ENCODE measurements at regions not wholly inside any gene's neighbourhood (a gene's known extent, or its start where the extent isn't known, plus 50 kb on each side); places are given as distances from the start of the nearest gene placed in this dataset.

- no peak for ATAC-seq (ENCODE audit: poor library complexity)
- Histone ChIP-seq H3K27me3 (ENCODE audit: control insufficient read depth in 1 of 2, insufficient read depth in 2 of 2, low read length in 2 of 2) (no peaks in the 10 kb centered on the region), H3K9me3 (ENCODE audit: control insufficient read depth in 1 of 2, insufficient read depth in 1 of 2, low read length in 2 of 2) (peaks cover 0 to 11% of the 10 kb centered on the region in 2 experiments), H3K27ac (ENCODE audit: low read depth in 1 of 2, low read length in 2 of 2) (no peak overlapping the region), H3K4me1 (ENCODE audit: insufficient read depth, low read length) (no peaks in the 10 kb centered on the region), H3K36me3 (ENCODE audit: insufficient read depth, low read length) (no peaks in the 10 kb centered on the region), H3K4me3 (ENCODE audit: low read length) (no peak overlapping the region)
- POLR2A ChIA-PET, result no interaction called here
- Mint-ChIP-seq H3K27ac (no peak overlapping the region), H3K36me3 (ENCODE audit: low read depth) (no peaks in the 10 kb centered on the region), H3K4me1 (ENCODE audit: low read depth) (no peaks in the 10 kb centered on the region), H3K4me3 (no peak overlapping the region), H3K27me3 (no peaks in the 10 kb centered on the region), H3K9me3 (peaks cover 11% of the 10 kb centered on the region)
- intact Hi-C loops (cut with DNase I, micrococcal nuclease), result no loop called here
- no peak for DNase-seq
- CTCF ChIA-PET, result no interaction called here
- no peak for TF ChIP-seq CTCF (IDR thresholded peaks at IDR 0.05)
Measured at GRCh38 chr9:12961276-12961809, 186.5 kb downstream of the LURAP1L start.

GRCh38 chr9:12963537-12963936 lies 188.7 kb downstream of the LURAP1L start:
- intact Hi-C loops (cut with DNase I, micrococcal nuclease), result no loop called here
- no peaks in the 10 kb centered on the region for H3K36me3 Mint-ChIP-seq (ENCODE audit: low read depth)

GRCh38 chr9:12964271-12964670 lies 189.5 kb downstream of the LURAP1L start:
- POLR2A ChIA-PET, result no interaction called here
- Mint-ChIP-seq H3K36me3 (ENCODE audit: low read depth) (no peaks in the 10 kb centered on the region), H3K27ac (no peak overlapping the region), H3K27me3 (no peaks in the 10 kb centered on the region), H3K4me3 (no peak overlapping the region), H3K4me1 (ENCODE audit: low read depth) (no peaks in the 10 kb centered on the region), H3K9me3 (peaks cover 6% of the 10 kb centered on the region)
- no peak for TF ChIP-seq CTCF (IDR thresholded peaks at IDR 0.05)
- H3K4me3 ChIP-seq (ENCODE audit: low read length), result no peak overlapping the region
- intact Hi-C loops (cut with DNase I, micrococcal nuclease), result no loop called here
- peaks cover 3% of the 10 kb centered on the region in 2 experiments for H3K9me3 ChIP-seq (ENCODE audit: control insufficient read depth in 1 of 2, insufficient read depth in 1 of 2, low read length in 2 of 2)
- DNase-seq (no peak), ATAC-seq (ENCODE audit: poor library complexity) (no peak)
- CTCF ChIA-PET, result no interaction called here
- H3K4me1 ChIP-seq (ENCODE audit: insufficient read depth, low read length), result no peaks in the 10 kb centered on the region
- H3K36me3 ChIP-seq (ENCODE audit: insufficient read depth, low read length), result no peaks in the 10 kb centered on the region
- no peaks in the 10 kb centered on the region for H3K27me3 ChIP-seq (ENCODE audit: control insufficient read depth in 1 of 2, insufficient read depth in 2 of 2, low read length in 2 of 2)
- H3K27ac ChIP-seq (ENCODE audit: low read depth in 1 of 2, low read length in 2 of 2), result no peak overlapping the region

More at GRCh38 chr9:12963537-12963936, 188.7 kb downstream of the LURAP1L start:
- Histone ChIP-seq H3K27ac (ENCODE audit: low read depth in 1 of 2, low read length in 2 of 2) (no peak overlapping the region), H3K9me3 (ENCODE audit: control insufficient read depth in 1 of 2, insufficient read depth in 1 of 2, low read length in 2 of 2) (peaks cover 3 to 9% of the 10 kb centered on the region in 2 experiments), H3K27me3 (ENCODE audit: control insufficient read depth in 1 of 2, insufficient read depth in 2 of 2, low read length in 2 of 2) (no peaks in the 10 kb centered on the region), H3K4me1 (ENCODE audit: insufficient read depth, low read length) (no peaks in the 10 kb centered on the region), H3K4me3 (ENCODE audit: low read length) (no peak overlapping the region), H3K36me3 (ENCODE audit: insufficient read depth, low read length) (no peaks in the 10 kb centered on the region)
- ChIA-PET CTCF (no interaction called here), POLR2A (no interaction called here)
- no peak overlapping the region for H3K27ac Mint-ChIP-seq
- TF ChIP-seq CTCF (IDR thresholded peaks at IDR 0.05), result no peak
- H3K4me1 Mint-ChIP-seq (ENCODE audit: low read depth), result no peaks in the 10 kb centered on the region
- no peak for ATAC-seq (ENCODE audit: poor library complexity)
- DNase-seq, result no peak
- H3K4me3 Mint-ChIP-seq, result no peak overlapping the region
- peaks cover 11% of the 10 kb centered on the region for H3K9me3 Mint-ChIP-seq
- no peaks in the 10 kb centered on the region for H3K27me3 Mint-ChIP-seq
